DOHH2 (cell line): ENCODE measurements at regions not wholly inside any gene's neighbourhood (a gene's known extent, or its start where the extent isn't known, plus 50 kb on each side); places are given as distances from the start of the nearest gene placed in this dataset.
"Not testable (repeated sequence)": the region's sequence is repeated elsewhere in the genome, so short reads cannot be mapped to it uniquely, and the experiment has no call there.

Experiments
- H3F3A ChIP-seq: fragments of 200-600 bp; sonication (generic), shearing (Covaris generic); 2 replicates; pipeline ENCODE4 v1.6.0; 2016; ENCODE audit warnings: antibody characterized with exemption, mild to moderate bottlenecking; ENCODE audit not compliant: control insufficient read depth, insufficient read depth
- H3K27ac ChIP-seq: fragments of 200-600 bp; sonication (generic); 2 replicates; pipeline ENCODE4 v1.5.1; 2014; ENCODE audit warnings: low read depth, mild to moderate bottlenecking, low read length, moderate library complexity
- H3K27me3 ChIP-seq: fragments of 200-600 bp; sonication (generic); 2 replicates; pipeline ENCODE4 v1.6.1; 2014; ENCODE audit warnings: mild to moderate bottlenecking, low read length, mixed read lengths; ENCODE audit not compliant: control insufficient read depth
- H3K36me3 ChIP-seq: fragments of 200-600 bp; sonication (generic); 2 replicates; pipeline ENCODE4 v1.6.1; 2014; ENCODE audit warnings: mild to moderate bottlenecking, low read length, moderate library complexity, mixed read lengths; ENCODE audit not compliant: control insufficient read depth
- H3K4me1 ChIP-seq: fragments of 200-600 bp; sonication (generic); 2 replicates; pipeline ENCODE4 v1.6.1; 2014; ENCODE audit warnings: mild to moderate bottlenecking, low read length, mixed read lengths; ENCODE audit not compliant: control insufficient read depth
- H3K4me2 ChIP-seq: fragments of 200-600 bp; sonication (generic); 2 replicates; pipeline ENCODE4 v1.6.0; 2014; ENCODE audit warnings: mild to moderate bottlenecking, low read length, moderate library complexity
- H3K4me3 ChIP-seq: fragments of 200-600 bp; sonication (generic); 2 replicates; pipeline ENCODE4 v1.5.1; 2014; ENCODE audit warnings: mild to moderate bottlenecking, low read length, mixed read lengths
- H3K79me2 ChIP-seq: fragments of 200-600 bp; sonication (generic); 2 replicates; pipeline ENCODE4 v1.6.1; 2014; ENCODE audit warnings: mild to moderate bottlenecking, low read length, mixed read lengths; ENCODE audit not compliant: control insufficient read depth
- H3K9me2 ChIP-seq: fragments of 200-600 bp; sonication (generic); replicated peaks from 2 replicates; pipeline ENCODE4 v1.6.1; 2014; ENCODE audit warnings: mild to moderate bottlenecking, low read length, mixed read lengths; ENCODE audit not compliant: control insufficient read depth
- H3K9me3 ChIP-seq: fragments of 200-600 bp; sonication (generic); 2 replicates; pipeline ENCODE4 v1.6.1; 2014; ENCODE audit warnings: antibody characterized with exemption, low read length, mixed read lengths; ENCODE audit not compliant: control insufficient read depth, insufficient read depth
- H4K20me1 ChIP-seq: fragments of 200-600 bp; sonication (generic); 2 replicates; pipeline ENCODE4 v1.6.0; 2014; ENCODE audit warnings: low read depth, mild to moderate bottlenecking, antibody characterized with exemption, low read length, moderate library complexity; ENCODE audit not compliant: control insufficient read depth, insufficient read depth
- CTCF ChIP-seq: fragments of 200-600 bp; sonication (generic); IDR thresholded peaks from one replicate; pipeline ENCODE4 v1.5.1; 2014; ENCODE audit warnings: antibody characterized with exemption, mild to moderate bottlenecking, low read depth, low read length; ENCODE audit not compliant: poor library complexity, severe bottlenecking
- EZH2phosphoT487 ChIP-seq: fragments of 200-600 bp; sonication (generic); IDR thresholded peaks from 2 replicates; pipeline ENCODE4 v1.6.1; 2017; ENCODE audit warnings: borderline replicate concordance, mild to moderate bottlenecking, antibody characterized with exemption, low read length, moderate library complexity, mixed read lengths

- TF ChIP-seq EZH2phosphoT487 (no peak), CTCF (no peak)
- Histone ChIP-seq H3K36me3 (no peaks in the 10 kb centered on the region), H3K4me1 (no peaks in the 10 kb centered on the region), H3K79me2 (no peaks in the 10 kb centered on the region), H3K9me2 (no peaks in the 10 kb centered on the region), H3K9me3 (no peaks in the 10 kb centered on the region), H3K4me3 (no peak overlapping the region), H3K27ac (no peak overlapping the region), H3K27me3 (no peaks in the 10 kb centered on the region), H3F3A (no peaks in the 10 kb centered on the region), H4K20me1 (no peaks in the 10 kb centered on the region), H3K4me2 (no peak overlapping the region)
Measured at GRCh38 chr9:75500479-75500878, 390.0 kb upstream of the PCSK5 start.

- not testable (repeated sequence) for H3K4me1 ChIP-seq, H3K4me2 ChIP-seq, H4K20me1 ChIP-seq
Measured at GRCh38 chr9:75500940-75501339, 389.5 kb upstream of the PCSK5 start.

GRCh38 chr9:75504721-75505120, 385.8 kb upstream of the PCSK5 start:
- Histone ChIP-seq H3K4me2 (no peak overlapping the region), H3K9me3 (no peaks in the 10 kb centered on the region), H4K20me1 (no peaks in the 10 kb centered on the region), H3K9me2 (no peaks in the 10 kb centered on the region), H3K27ac (no peak overlapping the region), H3F3A (no peaks in the 10 kb centered on the region), H3K4me3 (no peak overlapping the region), H3K27me3 (no peaks in the 10 kb centered on the region), H3K4me1 (no peaks in the 10 kb centered on the region), H3K79me2 (no peaks in the 10 kb centered on the region), H3K36me3 (no peaks in the 10 kb centered on the region)
- TF ChIP-seq CTCF: no peak
- no peak for TF ChIP-seq EZH2phosphoT487

More at GRCh38 chr9:75500940-75501339, 389.5 kb upstream of the PCSK5 start:
- not testable (repeated sequence) for H3K4me3 ChIP-seq, H3K9me3 ChIP-seq, H3K79me2 ChIP-seq, H3K36me3 ChIP-seq, H3K27me3 ChIP-seq, H3K9me2 ChIP-seq, H3F3A ChIP-seq, H3K27ac ChIP-seq

GRCh38 chr9:75505654-75506053, 384.8 kb upstream of the PCSK5 start:
- H4K20me1 ChIP-seq: no peaks in the 10 kb centered on the region
- no peaks in the 10 kb centered on the region for H3K9me2 ChIP-seq
- no peaks in the 10 kb centered on the region for H3K9me3 ChIP-seq
- no peaks in the 10 kb centered on the region for H3K79me2 ChIP-seq
- H3K4me3 ChIP-seq: no peak overlapping the region
- no peaks in the 10 kb centered on the region for H3K27me3 ChIP-seq
- no peaks in the 10 kb centered on the region for H3K4me1 ChIP-seq
- no peak overlapping the region for H3K27ac ChIP-seq
- H3F3A ChIP-seq: no peaks in the 10 kb centered on the region
- TF ChIP-seq EZH2phosphoT487 (no peak), CTCF (no peak)
- no peaks in the 10 kb centered on the region for H3K36me3 ChIP-seq
- H3K4me2 ChIP-seq: no peak overlapping the region
